ENCODE measurements at regions not wholly inside any gene's neighbourhood (a gene's known extent, or its start where the extent isn't known, plus 50 kb on each side); places are given as distances from the start of the nearest gene placed in this dataset.

- DNase-seq: no peak
Observed at GRCh38 chr9:79000230-79001002, 571.3 kb upstream of the TLE4 start.

GRCh38 chr9:79001012-79001411, 570.8 kb upstream of the TLE4 start:
- no peak for DNase-seq

GRCh38 chr9:79003514-79003913, 568.3 kb upstream of the TLE4 start:
- no peak for DNase-seq

GRCh38 chr9:79004032-79004431, 567.7 kb upstream of the TLE4 start:
- DNase-seq: no peak

- no peak for DNase-seq
Observed at GRCh38 chr9:79006546-79006945, 565.2 kb upstream of the TLE4 start.

GRCh38 chr9:79007701-79008483, 563.9 kb upstream of the TLE4 start:
- no peak for DNase-seq

GRCh38 chr9:79008916-79009315, 562.8 kb upstream of the TLE4 start:
- DNase-seq: no peak

GRCh38 chr9:79011461-79011860, 560.3 kb upstream of the TLE4 start:
- no peak for DNase-seq

- no peak for DNase-seq
Observed at GRCh38 chr9:79012561-79012960, 559.2 kb upstream of the TLE4 start.

- DNase-seq: no peak
Observed at GRCh38 chr9:79013715-79014610, 557.8 kb upstream of the TLE4 start.

- DNase-seq: no peak
Observed at GRCh38 chr9:79014929-79015699, 556.7 kb upstream of the TLE4 start.

- DNase-seq: no peak
Observed at GRCh38 chr9:79015951-79016350, 555.8 kb upstream of the TLE4 start.

GRCh38 chr9:79020276-79020675, 551.5 kb upstream of the TLE4 start:
- DNase-seq: no peak

- DNase-seq: no peak
Observed at GRCh38 chr9:79021084-79021483, 550.7 kb upstream of the TLE4 start.

- no peak for DNase-seq
Observed at GRCh38 chr9:79023134-79023580, 548.6 kb upstream of the TLE4 start.

- DNase-seq: no peak
Observed at GRCh38 chr9:79026316-79026715, 545.4 kb upstream of the TLE4 start.

GRCh38 chr9:79028101-79028500, 543.7 kb upstream of the TLE4 start:
- no peak for DNase-seq

- no peak for DNase-seq
Observed at GRCh38 chr9:79034583-79034982, 537.2 kb upstream of the TLE4 start.

GRCh38 chr9:79037338-79037737, 534.4 kb upstream of the TLE4 start:
- DNase-seq: no peak

GRCh38 chr9:79040671-79041070, 531.1 kb upstream of the TLE4 start:
- no peak for DNase-seq

- no peak for DNase-seq
Observed at GRCh38 chr9:79041266-79041665, 530.5 kb upstream of the TLE4 start.

- DNase-seq: no peak
Observed at GRCh38 chr9:79043916-79044315, 527.8 kb upstream of the TLE4 start.
